ENCODE measurements at regions not wholly inside any gene's neighbourhood (a gene's known extent, or its start where the extent isn't known, plus 50 kb on each side); places are given as distances from the start of the nearest gene placed in this dataset.

- intact Hi-C loops (cut with DNase I; ENCODE audit: low total_unique reads) = no loop called here
- TF ChIP-seq CTCF (IDR thresholded peaks at IDR 0.05) (no peak), POLR2A (IDR thresholded peaks at IDR 0.05) (no peak)
- H3K4me1 ChIP-seq = no peaks in the 10 kb centered on the region
- no peaks in the 10 kb centered on the region for H3K27me3 ChIP-seq
- H3K4me3 ChIP-seq = no peak overlapping the region
- no peaks in the 10 kb centered on the region for H3K9me3 ChIP-seq
- no peak overlapping the region for H3K27ac ChIP-seq
- DNase-seq = no peak
- no peaks in the 10 kb centered on the region for H3K36me3 ChIP-seq
These were observed 115.9 kb downstream of the GPR85 start for GRCh38 chr7:112970771-112971170.

GRCh38 chr7:112969946-112970345 lies 116.7 kb downstream of the GPR85 start:
- no peaks in the 10 kb centered on the region for H3K9me3 ChIP-seq
- H3K27me3 ChIP-seq = no peaks in the 10 kb centered on the region
- intact Hi-C loops (cut with DNase I; ENCODE audit: low total_unique reads) = no loop called here
- H3K4me3 ChIP-seq = no peak overlapping the region
- H3K27ac ChIP-seq = no peak overlapping the region
- TF ChIP-seq POLR2A (IDR thresholded peaks at IDR 0.05) (no peak), CTCF (IDR thresholded peaks at IDR 0.05) (no peak)
- no peak for DNase-seq
- no peaks in the 10 kb centered on the region for H3K4me1 ChIP-seq
- no peaks in the 10 kb centered on the region for H3K36me3 ChIP-seq

- no peaks in the 10 kb centered on the region for H3K9me3 ChIP-seq
- no peak for DNase-seq
- H3K27ac ChIP-seq = no peak overlapping the region
- TF ChIP-seq CTCF (IDR thresholded peaks at IDR 0.05) (no peak), POLR2A (IDR thresholded peaks at IDR 0.05) (no peak)
- H3K36me3 ChIP-seq = no peaks in the 10 kb centered on the region
- intact Hi-C loops (cut with DNase I; ENCODE audit: low total_unique reads) = no loop called here
- H3K4me1 ChIP-seq = no peaks in the 10 kb centered on the region
- no peaks in the 10 kb centered on the region for H3K27me3 ChIP-seq
- no peak overlapping the region for H3K4me3 ChIP-seq
These were observed 121.1 kb downstream of the GPR85 start for GRCh38 chr7:112965506-112965905.

GRCh38 chr7:112963634-112964033 lies 123.0 kb downstream of the GPR85 start:
- no peaks in the 10 kb centered on the region for H3K36me3 ChIP-seq
- H3K4me1 ChIP-seq = no peaks in the 10 kb centered on the region
- no peak for DNase-seq
- no peaks in the 10 kb centered on the region for H3K27me3 ChIP-seq
- no peak overlapping the region for H3K27ac ChIP-seq
- H3K9me3 ChIP-seq = no peaks in the 10 kb centered on the region
- no peak overlapping the region for H3K4me3 ChIP-seq
- no peak for TF ChIP-seq POLR2A (IDR thresholded peaks at IDR 0.05)
- no peak for TF ChIP-seq CTCF (IDR thresholded peaks at IDR 0.05)
- intact Hi-C loops (cut with DNase I; ENCODE audit: low total_unique reads) = no loop called here

- no peaks in the 10 kb centered on the region for H3K4me1 ChIP-seq
- H3K4me3 ChIP-seq = no peak overlapping the region
- DNase-seq = no peak
- H3K27me3 ChIP-seq = no peaks in the 10 kb centered on the region
- no peaks in the 10 kb centered on the region for H3K36me3 ChIP-seq
- no peak overlapping the region for H3K27ac ChIP-seq
- no peak for TF ChIP-seq CTCF (IDR thresholded peaks at IDR 0.05)
- no peak for TF ChIP-seq POLR2A (IDR thresholded peaks at IDR 0.05)
- no peaks in the 10 kb centered on the region for H3K9me3 ChIP-seq
- intact Hi-C loops (cut with DNase I; ENCODE audit: low total_unique reads) = no loop called here
These were observed 123.8 kb downstream of the GPR85 start for GRCh38 chr7:112962815-112963214.

All from uterus (tissue), 3 donors.